Fibroblast of lung (primary cell): ENCODE measurements at regions not wholly inside any gene's neighbourhood (a gene's known extent, or its start where the extent isn't known, plus 50 kb on each side); places are given as distances from the start of the nearest gene placed in this dataset.

Source experiments
- EZH2 ChIP-seq: IDR thresholded peaks from 2 replicates; pipeline ENCODE4 v1.5.1; 2012; ENCODE audit warnings: low read length, control low read depth, mild to moderate bottlenecking; ENCODE audit errors: missing control alignments
- TF ChIP-seq, protein P1 (sequence below), 2 donors: IDR thresholded peaks in 1 of 2; conservative IDR thresholded peaks in 1 of 2; 1 replicate in 1 of 2; 2 replicates in 1 of 2; pipeline ENCODE4 v1.5.1; 2011 to 2012; ENCODE audit warnings: low read length in 2 of 2, control low read depth in 1 of 2, inconsistent platforms in 1 of 2, low read depth in 1 of 2, mild to moderate bottlenecking in 1 of 2

DNA sequence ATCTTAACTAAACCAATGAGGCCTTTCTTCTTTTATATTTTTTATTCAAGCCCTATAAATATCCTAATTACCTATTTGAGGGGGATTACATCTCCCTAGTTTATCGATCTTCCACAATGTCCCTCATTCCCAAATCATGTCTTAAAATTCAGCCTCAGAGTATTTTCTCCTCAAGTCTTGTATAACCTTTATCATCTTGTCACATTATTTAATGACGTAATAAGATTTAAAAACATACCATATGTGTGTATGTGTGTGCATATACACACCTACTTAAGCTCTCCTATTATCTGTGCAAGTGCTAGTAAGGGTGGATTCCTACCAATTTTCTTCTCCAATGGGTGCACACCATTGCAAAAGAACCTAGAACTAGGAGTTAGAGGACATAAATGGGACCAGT, 421.1 kb downstream of the FIGN start:
- TF ChIP-seq, protein P1, sequence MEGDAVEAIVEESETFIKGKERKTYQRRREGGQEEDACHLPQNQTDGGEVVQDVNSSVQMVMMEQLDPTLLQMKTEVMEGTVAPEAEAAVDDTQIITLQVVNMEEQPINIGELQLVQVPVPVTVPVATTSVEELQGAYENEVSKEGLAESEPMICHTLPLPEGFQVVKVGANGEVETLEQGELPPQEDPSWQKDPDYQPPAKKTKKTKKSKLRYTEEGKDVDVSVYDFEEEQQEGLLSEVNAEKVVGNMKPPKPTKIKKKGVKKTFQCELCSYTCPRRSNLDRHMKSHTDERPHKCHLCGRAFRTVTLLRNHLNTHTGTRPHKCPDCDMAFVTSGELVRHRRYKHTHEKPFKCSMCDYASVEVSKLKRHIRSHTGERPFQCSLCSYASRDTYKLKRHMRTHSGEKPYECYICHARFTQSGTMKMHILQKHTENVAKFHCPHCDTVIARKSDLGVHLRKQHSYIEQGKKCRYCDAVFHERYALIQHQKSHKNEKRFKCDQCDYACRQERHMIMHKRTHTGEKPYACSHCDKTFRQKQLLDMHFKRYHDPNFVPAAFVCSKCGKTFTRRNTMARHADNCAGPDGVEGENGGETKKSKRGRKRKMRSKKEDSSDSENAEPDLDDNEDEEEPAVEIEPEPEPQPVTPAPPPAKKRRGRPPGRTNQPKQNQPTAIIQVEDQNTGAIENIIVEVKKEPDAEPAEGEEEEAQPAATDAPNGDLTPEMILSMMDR (conservative IDR thresholded peaks at IDR 0.05 in 1 of 2, IDR thresholded peaks at IDR 0.05 in 1 of 2; ENCODE audit: low read depth in 1 of 2, low read length in 2 of 2): no peak
- no peak for TF ChIP-seq EZH2
